HEK293 (cell line): ENCODE measurements at regions not wholly inside any gene's neighbourhood (a gene's known extent, or its start where the extent isn't known, plus 50 kb on each side); places are given as distances from the start of the nearest gene placed in this dataset.

ENCODE experiments used
- CTCF ChIA-PET: fragments of 350-600 bp; formaldehyde crosslinking; extraction: SDS; loops from one replicate; lab custom pipeline; 2021; ENCODE audit warnings: antibody characterized with exemption; lab: Yijun Ruan, JAX
- POLR2A ChIA-PET: fragments of 300-600 bp; formaldehyde crosslinking; extraction: SDS; loops from one replicate; lab custom pipeline; 2020; ENCODE audit warnings: antibody characterized with exemption, inconsistent platforms; lab: Yijun Ruan, JAX
- H3K27ac ChIP-seq: fragments of 200-500 bp; sonication (Bioruptor generic); 2 replicates; pipeline ENCODE4 v1.5.1; 2014; ENCODE audit warnings: low read depth, low read length, control low read depth, inconsistent platforms; ENCODE audit errors: extremely low read depth
- H3K36me3 ChIP-seq, 2 experiments: fragments of 200-500 bp in 1 of 2; sonication (Bioruptor generic) in 1 of 2; 1 replicate in 1 of 2; 2 replicates in 1 of 2; pipeline ENCODE4 v1.5.1; 2014 to 2017; ENCODE audit warnings: inconsistent platforms in 2 of 2, low read length in 2 of 2; ENCODE audit not compliant: control insufficient read depth in 2 of 2, insufficient read depth in 1 of 2
- H3K4me1 ChIP-seq: fragments of 200-500 bp; sonication (Bioruptor generic); 2 replicates; pipeline ENCODE4 v1.5.1; 2014; ENCODE audit warnings: mild to moderate bottlenecking, low read length, inconsistent platforms; ENCODE audit not compliant: control insufficient read depth, insufficient read depth
- H3K4me3 ChIP-seq: 2 replicates; pipeline ENCODE4 v1.5.1; 2011; ENCODE audit warnings: low read depth, mild to moderate bottlenecking, control low read depth, low read length, moderate library complexity
- H3K9me3 ChIP-seq: fragments of 200-500 bp; sonication (Bioruptor generic); 2 replicates; pipeline ENCODE4 v1.5.1; 2014; ENCODE audit warnings: low read depth, low read length, inconsistent platforms; ENCODE audit not compliant: control insufficient read depth, insufficient read depth
- BCL11A ChIP-seq: fragments of 450-650 bp; formaldehyde crosslinking; IDR thresholded peaks from 2 replicates; pipeline ENCODE4 v1.5.1; 2016; ENCODE audit warnings: low read depth, missing biosample characterization, missing genetic modification characterization
- GLIS2 ChIP-seq: fragments of 450-650 bp; formaldehyde crosslinking; IDR thresholded peaks from 2 replicates; pipeline ENCODE4 v1.5.1; 2016; ENCODE audit warnings: missing biosample characterization, missing genetic modification characterization
- HIC1 ChIP-seq: fragments of 450-650 bp; formaldehyde crosslinking; IDR thresholded peaks from 2 replicates; pipeline ENCODE4 v1.5.1; 2016; ENCODE audit warnings: missing biosample characterization, missing genetic modification characterization
- KLF7 ChIP-seq: fragments of 450-650 bp; formaldehyde crosslinking; IDR thresholded peaks from 2 replicates; pipeline ENCODE4 v1.5.1; 2016; ENCODE audit warnings: missing biosample characterization, missing genetic modification characterization, borderline replicate concordance
- ZBTB6 ChIP-seq: fragments of 450-650 bp; formaldehyde crosslinking; IDR thresholded peaks from 2 replicates; pipeline ENCODE4 v1.5.1; 2017; ENCODE audit warnings: missing biosample characterization, missing genetic modification characterization
- ZFP3 ChIP-seq: fragments of 450-650 bp; formaldehyde crosslinking; IDR thresholded peaks from 2 replicates; pipeline ENCODE4 v1.5.1; 2016; ENCODE audit warnings: low read depth, missing biosample characterization, missing genetic modification characterization
- ZNF157 ChIP-seq: fragments of 450-650 bp; formaldehyde crosslinking; IDR thresholded peaks from 2 replicates; pipeline ENCODE4 v1.5.1; 2016; ENCODE audit warnings: missing biosample characterization, missing genetic modification characterization
- ZNF214 ChIP-seq: fragments of 450-650 bp; formaldehyde crosslinking; IDR thresholded peaks from 2 replicates; pipeline ENCODE4 v1.5.1; 2017; ENCODE audit warnings: missing biosample characterization, mild to moderate bottlenecking, missing genetic modification characterization, borderline replicate concordance
- ZNF391 ChIP-seq: fragments of 450-650 bp; formaldehyde crosslinking; IDR thresholded peaks from 2 replicates; pipeline ENCODE4 v1.5.1; 2016; ENCODE audit warnings: low read depth, missing biosample characterization, missing genetic modification characterization, borderline replicate concordance
- ZNF514 ChIP-seq: fragments of 450-650 bp; formaldehyde crosslinking; IDR thresholded peaks from 2 replicates; pipeline ENCODE4 v1.5.1; 2016; ENCODE audit warnings: missing biosample characterization, missing genetic modification characterization
- ZNF518A ChIP-seq: fragments of 450-650 bp; formaldehyde crosslinking; conservative IDR thresholded peaks from 2 replicates; pipeline ENCODE4 v1.5.1; 2016; ENCODE audit warnings: low read depth, missing biosample characterization, missing genetic modification characterization
- ZNF548 ChIP-seq: fragments of 450-650 bp; formaldehyde crosslinking; IDR thresholded peaks from 2 replicates; pipeline ENCODE4 v1.5.1; 2016; ENCODE audit warnings: missing biosample characterization, missing genetic modification characterization
- ZNF555 ChIP-seq: fragments of 450-650 bp; formaldehyde crosslinking; conservative IDR thresholded peaks from 2 replicates; pipeline ENCODE4 v1.5.1; 2017; ENCODE audit warnings: missing biosample characterization, mild to moderate bottlenecking, missing genetic modification characterization, inconsistent platforms
- ZNF560 ChIP-seq: fragments of 450-650 bp; formaldehyde crosslinking; IDR thresholded peaks from 2 replicates; pipeline ENCODE4 v1.5.1; 2017; ENCODE audit warnings: missing biosample characterization, missing genetic modification characterization, borderline replicate concordance
- ZNF561 ChIP-seq: fragments of 450-650 bp; IDR thresholded peaks from 2 replicates; pipeline ENCODE4 v1.5.1; 2018; ENCODE audit warnings: missing biosample characterization, missing genetic modification characterization, borderline replicate concordance
- ZNF571 ChIP-seq: fragments of 450-650 bp; formaldehyde crosslinking; IDR thresholded peaks from 2 replicates; pipeline ENCODE4 v1.5.0; 2017; ENCODE audit warnings: missing biosample characterization, missing genetic modification characterization
- ZNF580 ChIP-seq: fragments of 450-650 bp; formaldehyde crosslinking; IDR thresholded peaks from 2 replicates; pipeline ENCODE4 v1.5.1; 2016; ENCODE audit warnings: missing biosample characterization, missing genetic modification characterization
- ZNF654 ChIP-seq: fragments of 450-650 bp; formaldehyde crosslinking; IDR thresholded peaks from 2 replicates; pipeline ENCODE4 v1.5.1; 2016; ENCODE audit warnings: low read depth, missing biosample characterization, missing genetic modification characterization
- ZNF76 ChIP-seq: fragments of 450-650 bp; formaldehyde crosslinking; IDR thresholded peaks from 2 replicates; pipeline ENCODE4; 2016; ENCODE audit warnings: low read depth, missing biosample characterization, missing genetic modification characterization, borderline replicate concordance
- ZNF776 ChIP-seq: fragments of 450-650 bp; formaldehyde crosslinking; IDR thresholded peaks from 2 replicates; pipeline ENCODE4 v1.5.0; 2017; ENCODE audit warnings: missing biosample characterization, missing genetic modification characterization, borderline replicate concordance

GRCh38 chr16:26599785-26600104 is 467.0 kb upstream of the C16orf82 start (continued):
- TF ChIP-seq ZNF157 (tag by site-specific recombination) = no peak
- TF ChIP-seq ZNF214 (tag by site-specific recombination) = no peak
- no peak for TF ChIP-seq KLF7 (tag by site-specific recombination)

- Histone ChIP-seq H3K4me3 (no peak overlapping the region), H3K4me1 (no peaks in the 10 kb centered on the region), H3K9me3 (no peaks in the 10 kb centered on the region), H3K27ac (no peak overlapping the region), H3K36me3 (no peaks in the 10 kb centered on the region)
- ChIA-PET CTCF (no interaction called here), POLR2A (no interaction called here)
- no peak for TF ChIP-seq ZNF555 (tag by site-specific recombination)
- TF ChIP-seq BCL11A (tag by site-specific recombination) = no peak
- TF ChIP-seq ZNF391 (tag by site-specific recombination) = no peak
- no peak for TF ChIP-seq ZFP3 (tag by site-specific recombination)
- no peak for TF ChIP-seq ZNF560 (tag by site-specific recombination)
Observed at GRCh38 chr16:26601335-26601734, 465.4 kb upstream of the C16orf82 start.

GRCh38 chr16:26605626-26606271 is 461.0 kb upstream of the C16orf82 start:
- Histone ChIP-seq H3K27ac (no peak overlapping the region), H3K4me1 (no peaks in the 10 kb centered on the region), H3K36me3 (no peaks in the 10 kb centered on the region), H3K4me3 (no peak overlapping the region), H3K9me3 (no peaks in the 10 kb centered on the region)
- ChIA-PET CTCF (no interaction called here), POLR2A (no interaction called here)
- TF ChIP-seq KLF7 (tag by site-specific recombination) = no peak
- no peak for TF ChIP-seq ZNF76 (tag by site-specific recombination)
- no peak for TF ChIP-seq ZBTB6 (tag by site-specific recombination)
- TF ChIP-seq ZNF654 (tag by site-specific recombination) = no peak
- no peak for TF ChIP-seq ZNF561 (tag by site-specific recombination)
- TF ChIP-seq HIC1 (tag by site-specific recombination) = no peak
- TF ChIP-seq ZNF514 (tag by site-specific recombination) = no peak
- TF ChIP-seq ZNF776 (tag by site-specific recombination) = no peak

GRCh38 chr16:26606381-26607150 is 460.2 kb upstream of the C16orf82 start:
- Histone ChIP-seq H3K27ac (no peak overlapping the region), H3K9me3 (no peaks in the 10 kb centered on the region), H3K4me1 (no peaks in the 10 kb centered on the region), H3K36me3 (no peaks in the 10 kb centered on the region), H3K4me3 (no peak overlapping the region)
- ChIA-PET POLR2A (no interaction called here), CTCF (no interaction called here)
- TF ChIP-seq ZNF580 (tag by site-specific recombination) (no peak), GLIS2 (no peak), ZNF548 (tag by site-specific recombination) (no peak), ZNF571 (tag by site-specific recombination) (no peak), ZNF518A (no peak)
